GM18909 (cell line): ENCODE measurements at regions not wholly inside any gene's neighbourhood (a gene's known extent, or its start where the extent isn't known, plus 50 kb on each side); places are given as distances from the start of the nearest gene placed in this dataset.

ENCODE experiments used
- ATAC-seq: cut with Tn5 transposase; IDR thresholded peaks from one replicate; pipeline ENCODE4 v1.9.1; 2021; ENCODE audit warnings: mild to moderate bottlenecking; ENCODE audit not compliant: unreplicated experiment, poor library complexity

- ATAC-seq: no peak
Observed at GRCh38 chr18:10055125-10055750, 141.4 kb downstream of the VAPA start.

- ATAC-seq: no peak
Observed at GRCh38 chr18:10056506-10056905, 142.7 kb downstream of the VAPA start.

GRCh38 chr18:10057401-10057893, 143.6 kb downstream of the VAPA start:
- no peak for ATAC-seq

GRCh38 chr18:10057894-10058791, 144.3 kb downstream of the VAPA start:
- no peak for ATAC-seq

- no peak for ATAC-seq
Observed at GRCh38 chr18:10059610-10060468, 146.0 kb downstream of the VAPA start.

- no peak for ATAC-seq
Observed at GRCh38 chr18:10060469-10060782, 146.6 kb downstream of the VAPA start.

GRCh38 chr18:10060841-10061240, 147.0 kb downstream of the VAPA start:
- ATAC-seq: no peak

GRCh38 chr18:10061566-10062140, 147.8 kb downstream of the VAPA start:
- no peak for ATAC-seq

GRCh38 chr18:10062302-10063300, 148.8 kb downstream of the VAPA start:
- ATAC-seq: no peak

- no peak for ATAC-seq
Observed at GRCh38 chr18:10063489-10063888, 149.7 kb downstream of the VAPA start.

GRCh38 chr18:10064267-10064666, 150.5 kb downstream of the VAPA start:
- ATAC-seq: no peak

- ATAC-seq: no peak
Observed at GRCh38 chr18:10065296-10065695, 151.5 kb downstream of the VAPA start.

- ATAC-seq: no peak
Observed at GRCh38 chr18:10067670-10068659, 154.1 kb downstream of the VAPA start.

GRCh38 chr18:10068766-10069567, 155.2 kb downstream of the VAPA start:
- ATAC-seq: no peak

- no peak for ATAC-seq
Observed at GRCh38 chr18:10070561-10071000, 156.8 kb downstream of the VAPA start.

GRCh38 chr18:10072671-10073175, 158.9 kb downstream of the VAPA start:
- no peak for ATAC-seq

- no peak for ATAC-seq
Observed at GRCh38 chr18:10074110-10074509, 160.3 kb downstream of the VAPA start.
